ENCODE measurements at regions not wholly inside any gene's neighbourhood (a gene's known extent, or its start where the extent isn't known, plus 50 kb on each side); places are given as distances from the start of the nearest gene placed in this dataset.

GRCh38 chr5:56540266-56540665, 275.1 kb upstream of the MAP3K1 start:
- no peak for DNase-seq

- DNase-seq, result no peak
Measured at GRCh38 chr5:56538580-56538979, 276.8 kb upstream of the MAP3K1 start.

- no peak for DNase-seq
Measured at GRCh38 chr5:56535347-56535746, 280.0 kb upstream of the MAP3K1 start.

- peak; percentile 56 for DNase-seq
Measured at GRCh38 chr5:56534102-56534829, 281.1 kb upstream of the MAP3K1 start.

- DNase-seq, result no peak
Measured at GRCh38 chr5:56532466-56532865, 282.9 kb upstream of the MAP3K1 start.

- no peak for DNase-seq
Measured at GRCh38 chr5:56530626-56531138, 284.7 kb upstream of the MAP3K1 start.

GRCh38 chr5:56529666-56530430, 285.5 kb upstream of the MAP3K1 start:
- no peak for DNase-seq

GRCh38 chr5:56527174-56527573, 288.2 kb upstream of the MAP3K1 start:
- no peak for DNase-seq

GRCh38 chr5:56525113-56525512, 290.2 kb upstream of the MAP3K1 start:
- DNase-seq, result no peak

GRCh38 chr5:56523790-56524575, 290.9 kb upstream of the ANKRD55 start:
- DNase-seq, result no peak

GRCh38 chr5:56522960-56523359, 289.8 kb upstream of the ANKRD55 start:
- no peak for DNase-seq

GRCh38 chr5:56522169-56522568, 289.0 kb upstream of the ANKRD55 start:
- DNase-seq, result no peak

GRCh38 chr5:56520986-56521730, 288.0 kb upstream of the ANKRD55 start:
- DNase-seq, result no peak

GRCh38 chr5:56518820-56519219, 285.7 kb upstream of the ANKRD55 start:
- no peak for DNase-seq

- DNase-seq, result peak; percentile 62
Measured at GRCh38 chr5:56517011-56517416, 283.9 kb upstream of the ANKRD55 start.

- peak; percentile 79 for DNase-seq
Measured at GRCh38 chr5:56516441-56516840, 283.3 kb upstream of the ANKRD55 start.

GRCh38 chr5:56516035-56516434, 282.9 kb upstream of the ANKRD55 start:
- DNase-seq, result no peak

- no peak for DNase-seq
Measured at GRCh38 chr5:56515011-56515410, 281.9 kb upstream of the ANKRD55 start.

- no peak for DNase-seq
Measured at GRCh38 chr5:56514245-56514644, 281.1 kb upstream of the ANKRD55 start.

- no peak for DNase-seq
Measured at GRCh38 chr5:56513141-56513540, 280.0 kb upstream of the ANKRD55 start.

- DNase-seq, result no peak
Measured at GRCh38 chr5:56512313-56512996, 279.3 kb upstream of the ANKRD55 start.

GRCh38 chr5:56511326-56511841, 278.3 kb upstream of the ANKRD55 start:
- DNase-seq, result no peak
